Renal cortex interstitium (tissue), 11 donors: ENCODE measurements at regions not wholly inside any gene's neighbourhood (a gene's known extent, or its start where the extent isn't known, plus 50 kb on each side); places are given as distances from the start of the nearest gene placed in this dataset.
"Not testable (repeated sequence)": the region's sequence is repeated elsewhere in the genome, so short reads cannot be mapped to it uniquely, and the experiment has no call there.

ENCODE experiments used
- DNase-seq, 11 donors: peaks; one replicate each; pipeline ENCODE4 v3.0.0-alpha.2; 2013; ENCODE audit warnings: low read depth in 9 of 11, low spot score in 4 of 11; ENCODE audit errors: extremely low read depth in 1 of 11

- DNase-seq = no peak
Measured at GRCh38 chr14:28157887-28158791, 608.4 kb upstream of the FOXG1 start.

GRCh38 chr14:28161040-28161439, 605.5 kb upstream of the FOXG1 start:
- no peak for DNase-seq

GRCh38 chr14:28163233-28163632, 603.4 kb upstream of the FOXG1 start:
- DNase-seq = peak in 1 of 11 donors; percentile 9

GRCh38 chr14:28163897-28164296, 602.7 kb upstream of the FOXG1 start:
- DNase-seq = no peak

GRCh38 chr14:28187902-28188830, 578.4 kb upstream of the FOXG1 start:
- DNase-seq = not testable (repeated sequence)

GRCh38 chr14:28196878-28197277, 569.7 kb upstream of the FOXG1 start:
- DNase-seq = no peak

- DNase-seq = no peak
Measured at GRCh38 chr14:28220391-28220790, 546.2 kb upstream of the FOXG1 start.

GRCh38 chr14:28240909-28241308, 525.7 kb upstream of the FOXG1 start:
- DNase-seq = no peak

GRCh38 chr14:28242895-28243294, 523.7 kb upstream of the FOXG1 start:
- DNase-seq = no peak

GRCh38 chr14:28243600-28243999, 523.0 kb upstream of the FOXG1 start:
- no peak for DNase-seq

- no peak for DNase-seq
Measured at GRCh38 chr14:28245216-28245615, 521.4 kb upstream of the FOXG1 start.

- no peak for DNase-seq
Measured at GRCh38 chr14:28247491-28247890, 519.1 kb upstream of the FOXG1 start.

GRCh38 chr14:28252124-28252523, 514.5 kb upstream of the FOXG1 start:
- not testable (repeated sequence) for DNase-seq

- no peak for DNase-seq
Measured at GRCh38 chr14:28254768-28255167, 511.8 kb upstream of the FOXG1 start.

- no peak for DNase-seq
Measured at GRCh38 chr14:28264306-28264705, 502.3 kb upstream of the FOXG1 start.

- no peak for DNase-seq
Measured at GRCh38 chr14:28272270-28272669, 494.3 kb upstream of the FOXG1 start.

GRCh38 chr14:28280530-28280929, 486.1 kb upstream of the FOXG1 start:
- no peak for DNase-seq

GRCh38 chr14:28280997-28281598, 485.5 kb upstream of the FOXG1 start:
- no peak for DNase-seq

GRCh38 chr14:28284546-28285300, 481.9 kb upstream of the FOXG1 start:
- DNase-seq = no peak
